IPS DF 4.7 (cell line): ENCODE measurements at regions not wholly inside any gene's neighbourhood (a gene's known extent, or its start where the extent isn't known, plus 50 kb on each side); places are given as distances from the start of the nearest gene placed in this dataset.

Experiments used
- DNase-seq: peaks from one replicate; pipeline ENCODE4 v3.0.0-alpha.2; 2013; ENCODE audit warnings: low spot score; ENCODE audit errors: extremely low read depth

- DNase-seq, result no peak
These were observed 174.5 kb upstream of the HS6ST1 start for GRCh38 chr2:128492966-128493811.

DNA sequence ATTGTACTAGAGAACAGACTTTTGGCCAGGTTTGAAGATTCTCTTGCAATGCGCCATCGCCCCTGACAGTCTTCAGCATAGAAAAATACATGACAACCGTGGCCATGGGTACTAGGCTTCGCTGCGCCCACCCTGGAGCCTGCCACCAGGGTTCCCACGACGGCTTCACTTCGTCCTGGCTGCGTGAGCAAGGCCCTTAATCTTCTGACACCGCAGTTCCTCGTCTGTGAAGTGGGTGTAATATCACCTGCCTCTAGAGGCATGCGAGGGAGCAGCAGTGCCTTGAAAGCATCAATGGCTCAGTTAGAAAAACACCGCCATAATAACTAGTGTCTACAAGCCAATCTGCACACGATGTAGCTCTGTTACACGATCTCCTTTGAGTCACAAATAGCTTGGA, 175.2 kb upstream of the HS6ST1 start:
- DNase-seq, result no peak

DNA sequence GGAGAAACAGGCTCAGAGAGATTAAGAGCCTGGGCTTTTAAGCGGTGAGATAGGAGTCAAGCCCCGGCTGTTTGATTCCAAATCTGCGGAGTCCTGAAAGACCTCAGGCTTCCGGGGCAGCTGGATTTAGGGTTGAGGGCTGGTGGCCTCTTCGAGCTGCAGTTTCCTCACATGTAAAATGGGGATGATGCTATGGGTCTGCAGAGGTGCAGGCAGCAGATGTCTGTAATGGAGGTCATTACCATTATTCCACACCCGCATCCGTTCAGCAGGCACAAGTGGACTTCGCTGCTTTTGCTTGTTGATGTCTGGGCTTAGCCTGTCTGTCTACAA, 175.6 kb upstream of the HS6ST1 start:
- DNase-seq, result no peak

- no peak for DNase-seq
These were observed 176.1 kb upstream of the HS6ST1 start for GRCh38 chr2:128494640-128495321.

- no peak for DNase-seq
These were observed 177.4 kb upstream of the HS6ST1 start for GRCh38 chr2:128495996-128496547.

DNA sequence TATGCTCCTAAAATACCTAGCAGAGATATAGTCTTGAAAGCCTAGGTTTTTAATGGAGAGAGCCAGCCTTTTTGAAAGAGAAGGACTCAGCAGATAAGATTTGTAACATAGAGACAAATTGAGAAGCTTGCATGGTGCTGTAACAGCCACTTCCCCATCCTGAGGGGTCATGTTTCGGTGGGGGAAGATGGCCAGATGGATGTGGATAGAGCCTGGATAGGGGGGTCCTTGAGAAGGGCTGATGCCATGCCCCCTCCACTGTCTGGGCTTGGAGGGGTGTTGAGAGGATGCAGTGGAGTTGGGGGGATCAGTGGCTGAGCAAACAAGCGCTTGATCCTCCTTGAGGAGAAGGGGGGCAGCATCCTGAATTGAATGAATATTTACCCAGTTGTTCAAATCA, 178.0 kb upstream of the HS6ST1 start:
- DNase-seq, result no peak

- no peak for DNase-seq
These were observed 178.8 kb upstream of the HS6ST1 start for GRCh38 chr2:128497461-128497860.

GRCh38 chr2:128498086-128498485, 179.4 kb upstream of the HS6ST1 start:
- no peak for DNase-seq

- DNase-seq, result no peak
These were observed 179.9 kb upstream of the HS6ST1 start for GRCh38 chr2:128498589-128498988.

- no peak for DNase-seq
These were observed 180.9 kb upstream of the HS6ST1 start for GRCh38 chr2:128499367-128500137.

DNA sequence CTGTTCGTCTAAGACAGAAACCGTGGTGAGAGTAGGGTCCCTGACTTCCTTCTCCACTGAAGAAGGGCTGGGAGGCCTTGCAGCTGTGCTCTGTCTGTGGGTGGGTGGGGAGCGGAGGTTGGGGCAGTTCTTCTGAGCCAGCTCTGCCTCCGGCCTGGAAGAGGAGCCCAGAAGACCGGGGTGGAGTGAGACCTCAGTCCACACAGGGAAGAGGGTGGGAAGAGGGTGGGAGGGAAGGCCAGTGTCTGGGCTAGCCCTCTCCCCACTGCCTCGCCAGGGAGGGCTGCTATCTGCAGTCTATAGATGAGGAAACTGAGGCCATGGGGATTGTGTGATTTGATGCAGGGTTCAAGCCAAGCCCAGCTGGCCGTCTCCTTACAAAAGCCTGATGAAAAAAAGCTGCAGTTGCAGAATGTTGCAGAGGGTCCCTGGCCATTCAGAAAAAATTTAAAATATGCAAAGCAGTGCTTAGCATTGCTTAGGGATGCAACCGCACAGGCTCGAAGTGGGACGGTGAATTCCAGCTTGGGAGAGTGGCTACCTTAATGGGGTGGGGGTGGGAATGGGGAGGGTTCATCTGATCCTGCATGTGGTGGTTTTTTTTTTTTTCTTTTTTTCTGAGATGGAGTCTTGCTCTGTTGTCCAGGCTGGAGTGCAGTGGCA, 181.6 kb upstream of the HS6ST1 start:
- DNase-seq, result no peak

GRCh38 chr2:128501006-128501690, 182.5 kb upstream of the HS6ST1 start:
- DNase-seq, result no peak

DNA sequence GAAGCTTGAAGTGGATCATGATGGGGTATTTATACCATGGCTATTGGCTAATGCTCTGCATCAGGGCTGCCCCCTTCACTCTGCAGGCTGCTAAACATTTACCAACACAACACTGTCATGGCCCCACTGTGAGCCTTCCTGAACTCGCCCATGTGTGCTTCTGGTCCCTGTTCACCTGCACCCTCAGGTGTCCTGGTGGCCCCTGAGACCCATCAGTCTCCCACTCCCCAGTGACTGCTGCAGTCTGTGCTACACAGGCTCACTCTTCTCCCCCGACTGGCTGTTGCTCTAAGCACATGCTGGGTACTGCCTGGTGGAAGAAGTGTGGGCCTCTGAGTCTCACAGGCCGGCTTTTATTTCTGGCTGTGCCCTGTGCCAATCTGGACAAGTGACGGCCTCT, 183.0 kb upstream of the HS6ST1 start:
- DNase-seq, result no peak

- DNase-seq, result no peak
These were observed 183.5 kb upstream of the HS6ST1 start for GRCh38 chr2:128502200-128502599.

DNA sequence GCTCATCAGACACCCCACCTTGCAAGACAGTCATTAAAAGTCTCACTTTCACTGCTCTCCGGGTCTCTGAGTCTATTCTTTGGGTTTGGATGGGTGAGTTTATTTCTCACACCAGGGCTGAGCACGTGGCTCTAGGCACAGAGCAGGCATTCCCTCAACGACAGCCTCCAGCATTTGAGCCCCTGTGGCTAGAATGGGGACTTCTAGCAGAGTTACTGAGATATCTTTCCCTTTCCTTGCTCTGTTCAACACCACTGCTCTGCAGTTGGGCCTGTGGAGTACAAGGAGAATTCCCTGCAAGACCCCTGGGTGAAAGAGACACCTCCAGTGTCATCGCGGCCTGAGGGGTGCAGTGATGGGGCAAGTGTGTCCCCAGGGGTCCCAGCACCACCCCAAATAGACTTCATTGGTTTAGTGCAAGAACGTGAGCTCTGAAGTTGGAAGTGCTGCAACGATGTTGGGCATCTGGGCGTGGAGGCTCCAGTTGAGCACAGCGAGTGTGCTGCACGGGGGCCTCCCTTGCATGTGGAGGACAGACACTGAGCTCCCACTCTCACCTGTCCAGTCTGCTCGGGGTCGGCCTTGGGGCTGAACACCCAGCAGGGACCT, 184.1 kb upstream of the HS6ST1 start:
- DNase-seq, result no peak

GRCh38 chr2:128503399-128504245, 185.0 kb upstream of the HS6ST1 start:
- DNase-seq, result no peak

DNA sequence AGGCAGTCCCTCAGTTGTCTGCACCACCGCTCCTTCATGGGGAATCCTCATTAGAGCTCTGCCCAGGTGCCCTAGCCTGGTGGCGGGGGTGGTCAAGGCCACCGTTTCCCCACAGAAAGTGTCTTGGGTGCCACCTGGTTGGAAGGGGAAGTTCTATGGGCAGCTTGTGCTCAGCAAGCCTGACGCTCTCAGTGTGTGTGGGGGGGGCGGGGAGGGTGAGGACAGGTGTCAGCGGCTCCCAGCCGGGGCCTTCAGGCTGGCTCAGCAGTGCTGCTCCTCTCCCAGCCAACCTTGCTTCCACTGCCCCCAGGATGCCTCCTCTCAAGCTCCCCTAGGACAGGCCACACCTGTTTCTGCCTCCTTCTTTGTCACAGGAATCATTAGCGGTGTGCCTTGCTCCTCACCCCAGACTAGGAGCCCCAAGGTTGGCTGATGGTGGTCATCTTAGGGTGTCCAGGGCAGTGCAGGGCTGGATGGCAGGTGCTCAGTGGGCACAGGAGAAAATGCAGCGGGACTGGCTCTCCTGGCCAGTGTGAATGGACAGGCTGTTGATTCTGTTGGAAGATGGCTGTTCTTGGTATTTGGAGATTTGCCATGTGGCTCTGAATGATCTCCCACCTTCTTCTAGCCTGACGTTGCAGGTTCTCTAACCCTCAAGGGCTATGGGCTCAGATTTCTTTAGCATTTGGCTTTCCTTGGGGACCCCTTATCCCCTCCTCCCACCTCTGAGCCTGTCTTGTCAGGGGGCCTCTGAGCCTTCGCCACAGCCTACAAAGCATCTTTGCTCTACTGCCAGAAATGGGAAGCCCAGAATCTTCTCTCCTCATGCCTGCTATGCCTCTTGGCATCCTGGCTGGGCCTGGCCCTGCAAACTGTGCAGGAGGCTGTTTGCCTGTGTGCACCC, 185.8 kb upstream of the HS6ST1 start:
- no peak for DNase-seq

GRCh38 chr2:128505150-128505490, 186.5 kb upstream of the HS6ST1 start:
- DNase-seq, result no peak
